GM12878 (cell line): ENCODE measurements at regions not wholly inside any gene's neighbourhood (a gene's known extent, or its start where the extent isn't known, plus 50 kb on each side); places are given as distances from the start of the nearest gene placed in this dataset.

Experiments
- ATAC-seq: fragments of 200-7000 bp; cut with Tn5 transposase; 3 replicates; pipeline ENCODE4 v1.9.1; 2020; ENCODE audit warnings: mild to moderate bottlenecking, moderate library complexity
- BruUV-seq: library from RNA; stranded (reverse); fragments of 400-500 nt; replicated peaks from 2 replicates; lab custom pipeline; 2021; lab: Mats Ljungman, UMichigan
- CTCF ChIA-PET: fragments of 300-600 bp; sonication (Branson Sonifier 250); formaldehyde crosslinking; extraction: SDS; loops from one replicate; lab custom pipeline; 2021; ENCODE audit warnings: inconsistent platforms; lab: Yijun Ruan, JAX
- POLR2A ChIA-PET: fragments of 350-600 bp; formaldehyde crosslinking; extraction: SDS; loops from one replicate; lab custom pipeline; 2021; ENCODE audit warnings: inconsistent platforms; lab: Charles Lee
- RAD21 ChIA-PET: fragments of 300-600 bp; sonication (Branson Sonifier 250); formaldehyde crosslinking; loops from one replicate; lab custom pipeline; 2023; ENCODE audit warnings: antibody characterized with exemption; ENCODE audit not compliant: unreplicated experiment; lab: Charles Lee
- SMC1A ChIA-PET: fragments of 300-600 bp; sonication (Branson Sonifier 250); formaldehyde crosslinking; loops from one replicate; lab custom pipeline; 2023; ENCODE audit not compliant: unreplicated experiment, uncharacterized antibody; lab: Charles Lee
- DNase-seq: peaks from one replicate; pipeline ENCODE4 v3.0.0-alpha.2; 2011; ENCODE audit warnings: low read depth, low spot score
- FAIRE-seq: peaks from 3 replicates; lab custom pipeline; 2011; peaks lifted over from hg19 to GRCh38; lab: Jason Lieb, UNC
- H2AFZ ChIP-seq: 2 replicates; pipeline ENCODE4 v1.6.0; 2011; ENCODE audit warnings: low read depth, low read length, control low read depth; ENCODE audit not compliant: control insufficient read depth
- H3K27ac ChIP-seq: 2 replicates; pipeline ENCODE4 v1.5.1; 2011; ENCODE audit warnings: control low read depth; ENCODE audit not compliant: control insufficient read depth, insufficient read depth
- H3K27me3 ChIP-seq, 2 experiments: replicated peaks in 1 of 2; 2 replicates each; pipeline versions ENCODE4 v1.6.0 to v1.6.1; 2011; ENCODE audit warnings: low read length in 1 of 2; ENCODE audit not compliant: control insufficient read depth in 2 of 2, insufficient read depth in 2 of 2
- H3K36me3 ChIP-seq, 2 experiments: 2 replicates each; pipeline ENCODE4 v1.5.1; 2011; ENCODE audit warnings: low read length in 1 of 2; ENCODE audit not compliant: control insufficient read depth in 2 of 2, insufficient read depth in 2 of 2
- H3K4me1 ChIP-seq: 2 replicates; pipeline ENCODE4 v1.6.1; 2011; ENCODE audit warnings: mild to moderate bottlenecking, low read length, moderate library complexity, mixed read lengths; ENCODE audit not compliant: control insufficient read depth, insufficient read depth
- H3K4me2 ChIP-seq: 2 replicates; pipeline ENCODE4 v1.6.0; 2011; ENCODE audit warnings: control low read depth; ENCODE audit not compliant: control insufficient read depth, insufficient read depth
- H3K4me3 ChIP-seq: fragments of 200-600 bp; sonication (generic); 2 replicates; pipeline ENCODE4 v1.5.1; 2016
- H3K79me2 ChIP-seq: 2 replicates; pipeline ENCODE4 v1.6.0; 2011; ENCODE audit warnings: low read length; ENCODE audit not compliant: control insufficient read depth, insufficient read depth
- H3K9ac ChIP-seq: 2 replicates; pipeline ENCODE4 v1.8.0; 2011; ENCODE audit warnings: low read length, control low read depth, mixed read lengths; ENCODE audit not compliant: control insufficient read depth, insufficient read depth
- H3K9me3 ChIP-seq: replicated peaks from 3 replicates; pipeline ENCODE4 v1.5.1; 2011; ENCODE audit warnings: mild to moderate bottlenecking, low read length; ENCODE audit not compliant: control insufficient read depth, insufficient read depth
- H4K20me1 ChIP-seq: 2 replicates; pipeline ENCODE4 v1.6.0; 2011; ENCODE audit not compliant: control insufficient read depth, insufficient read depth
- CBX3 ChIP-seq: fragments of 200-600 bp; sonication (generic); IDR thresholded peaks from 2 replicates; pipeline ENCODE4 v1.6.1; 2016; ENCODE audit warnings: low read depth, borderline replicate concordance
- DPF2 ChIP-seq: fragments of 450-650 bp; IDR thresholded peaks from 2 replicates; pipeline ENCODE4 v1.6.1; 2017; ENCODE audit warnings: mild to moderate bottlenecking
- ETV6 ChIP-seq, 2 experiments: fragments of 450-650 bp in 1 of 2; IDR thresholded peaks in 1 of 2; conservative IDR thresholded peaks in 1 of 2; 2 replicates each; pipeline ENCODE4 v1.6.1; 2014; ENCODE audit warnings: antibody characterized with exemption in 1 of 2, borderline replicate concordance in 1 of 2, low read depth in 1 of 2, mild to moderate bottlenecking in 1 of 2, moderate library complexity in 1 of 2
- JUNB ChIP-seq: IDR thresholded peaks from 2 replicates; pipeline ENCODE4 v1.6.1; 2016; ENCODE audit warnings: antibody characterized with exemption, mild to moderate bottlenecking
- NBN ChIP-seq: fragments of 450-650 bp; IDR thresholded peaks from 2 replicates; pipeline ENCODE4 v1.6.1; 2016
- NFIC ChIP-seq: IDR thresholded peaks from 2 replicates; pipeline ENCODE4 v1.6.1; 2012; ENCODE audit warnings: low read depth, mild to moderate bottlenecking, inconsistent platforms, low read length, moderate library complexity
- NR2C1 ChIP-seq: fragments of 450-650 bp; IDR thresholded peaks from 2 replicates; pipeline ENCODE4 v1.6.1; 2017; ENCODE audit warnings: antibody characterized with exemption, mild to moderate bottlenecking, moderate library complexity
- PML ChIP-seq: IDR thresholded peaks from 2 replicates; pipeline ENCODE4 v1.6.1; 2012; ENCODE audit warnings: low read length, inconsistent platforms
- POLR2AphosphoS5 ChIP-seq: IDR thresholded peaks from 2 replicates; pipeline ENCODE4 v1.6.1; 2011; ENCODE audit warnings: mild to moderate bottlenecking, low read length, inconsistent platforms
- RUNX3 ChIP-seq: IDR thresholded peaks from 2 replicates; pipeline ENCODE4 v1.6.1; 2012; ENCODE audit warnings: low read length, inconsistent platforms
- SMAD5 ChIP-seq: IDR thresholded peaks from 2 replicates; pipeline ENCODE4 v1.6.1; 2016; ENCODE audit warnings: antibody characterized with exemption, low read depth
- WGBS: methylation state at CpG from one replicate; pipeline ENCODE4 v1.1.6; 2016; ENCODE audit warnings: low lambda C conversion rate; ENCODE audit not compliant: insufficient replicate concordance, insufficient coverage; ENCODE audit errors: missing lambda C conversion rate; 5-methylcytosine and 5-hydroxymethylcytosine counted together
- in situ Hi-C: fragments of 300-500 bp; cut with MboI; formaldehyde crosslinking; loops from 9 replicates; pipeline ENCODE4 v1.14.3; 2018; ENCODE audit warnings: mixed read lengths
- intact Hi-C: fragments of 100-400 bp; cut with micrococcal nuclease; formaldehyde crosslinking; loops from one replicate; pipeline ENCODE4 v1.14.2; 2022; ENCODE audit not compliant: unreplicated experiment
- TF ChIP-seq, protein P1 (sequence below), 3 experiments: IDR thresholded peaks in 2 of 3; conservative IDR thresholded peaks in 1 of 3; 2 replicates each; pipeline ENCODE4 v1.5.1; 2011; ENCODE audit warnings: low read depth in 3 of 3, low read length in 3 of 3, mild to moderate bottlenecking in 3 of 3, control low read depth in 2 of 3, moderate library complexity in 2 of 3, inconsistent platforms in 1 of 3, mixed read lengths in 1 of 3; ENCODE audit not compliant: control insufficient read depth in 2 of 3, insufficient read depth in 1 of 3; ENCODE audit errors: extremely low read depth in 1 of 3
- TF ChIP-seq, protein P2 (sequence below): IDR thresholded peaks from 2 replicates; pipeline ENCODE4 v1.6.1; 2011; ENCODE audit warnings: borderline replicate concordance, low read depth, mild to moderate bottlenecking, moderate library complexity, low read length; ENCODE audit not compliant: insufficient read depth, poor library complexity, severe bottlenecking

DNA sequence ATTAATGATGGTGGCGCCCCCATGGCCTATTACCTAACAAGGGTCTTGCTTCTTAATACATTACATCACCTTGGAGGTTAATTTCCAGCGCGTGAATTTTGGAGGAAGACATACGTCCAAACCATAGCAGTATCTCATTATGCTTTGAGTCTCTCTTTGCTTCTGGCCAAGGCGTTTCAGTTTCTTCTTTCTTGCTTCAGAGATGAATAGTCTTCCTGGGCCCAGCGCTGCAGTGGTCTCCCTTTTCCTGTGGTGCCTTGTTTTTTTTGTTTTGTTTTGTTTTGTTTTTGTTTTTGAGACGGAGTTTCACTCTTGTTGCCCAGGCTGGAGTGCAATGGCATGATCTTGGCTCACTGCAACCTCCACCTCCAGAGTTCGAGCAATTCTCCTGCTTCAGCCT, 268.4 kb downstream of the SOX4 start:
- Histone ChIP-seq H2AFZ (no peak overlapping the region), H3K27ac (no peak overlapping the region), H3K4me2 (no peak overlapping the region), H3K79me2 (no peaks in the 10 kb centered on the region), H3K9me3 (no peaks in the 10 kb centered on the region), H4K20me1 (no peaks in the 10 kb centered on the region), H3K4me1 (no peaks in the 10 kb centered on the region)
- FAIRE-seq: no peak
- ChIA-PET CTCF (no interaction called here), SMC1A (no interaction called here)
- BruUV-seq: no TSS peak
- TF ChIP-seq ETV6 (conservative IDR thresholded peaks at IDR 0.05 in 1 of 2, IDR thresholded peaks at IDR 0.05 in 1 of 2; ENCODE audit: borderline replicate concordance in 1 of 2, low read depth in 1 of 2): peak in 1 of 2 experiments; percentile 57; a peak in 1 of 4 replicates
- no peak for TF ChIP-seq NFIC
- 0 out of 2 replicates have a peak, but pooled peaks have one; percentile 9 for TF ChIP-seq RUNX3
- peak; percentile 31; the same call in 1 of the 2 replicates for TF ChIP-seq JUNB
- TF ChIP-seq, protein P1, sequence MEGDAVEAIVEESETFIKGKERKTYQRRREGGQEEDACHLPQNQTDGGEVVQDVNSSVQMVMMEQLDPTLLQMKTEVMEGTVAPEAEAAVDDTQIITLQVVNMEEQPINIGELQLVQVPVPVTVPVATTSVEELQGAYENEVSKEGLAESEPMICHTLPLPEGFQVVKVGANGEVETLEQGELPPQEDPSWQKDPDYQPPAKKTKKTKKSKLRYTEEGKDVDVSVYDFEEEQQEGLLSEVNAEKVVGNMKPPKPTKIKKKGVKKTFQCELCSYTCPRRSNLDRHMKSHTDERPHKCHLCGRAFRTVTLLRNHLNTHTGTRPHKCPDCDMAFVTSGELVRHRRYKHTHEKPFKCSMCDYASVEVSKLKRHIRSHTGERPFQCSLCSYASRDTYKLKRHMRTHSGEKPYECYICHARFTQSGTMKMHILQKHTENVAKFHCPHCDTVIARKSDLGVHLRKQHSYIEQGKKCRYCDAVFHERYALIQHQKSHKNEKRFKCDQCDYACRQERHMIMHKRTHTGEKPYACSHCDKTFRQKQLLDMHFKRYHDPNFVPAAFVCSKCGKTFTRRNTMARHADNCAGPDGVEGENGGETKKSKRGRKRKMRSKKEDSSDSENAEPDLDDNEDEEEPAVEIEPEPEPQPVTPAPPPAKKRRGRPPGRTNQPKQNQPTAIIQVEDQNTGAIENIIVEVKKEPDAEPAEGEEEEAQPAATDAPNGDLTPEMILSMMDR (IDR thresholded peaks at IDR 0.05 in 2 of 3, conservative IDR thresholded peaks at IDR 0.05 in 1 of 3; ENCODE audit: control insufficient read depth in 2 of 3, extremely low read depth in 1 of 3, insufficient read depth in 1 of 3, low read depth in 3 of 3, low read length in 3 of 3): no peak
- TF ChIP-seq, all 136 proteins: peak for 3
- intact Hi-C loops (no loop called here), in situ Hi-C loops (no loop called here)
- Histone ChIP-seq H3K27me3 (no peaks in the 10 kb centered on the region), H3K4me3 (no peak overlapping the region), H3K36me3 (no peaks in the 10 kb centered on the region), H3K9ac (no peak overlapping the region)
- ChIA-PET RAD21 (no interaction called here), POLR2A (no interaction called here)
- 41% methylated on average over 8 of the region's 8 CpGs for WGBS
- DNase-seq (no peak), ATAC-seq (peak; percentile 63)

DNA sequence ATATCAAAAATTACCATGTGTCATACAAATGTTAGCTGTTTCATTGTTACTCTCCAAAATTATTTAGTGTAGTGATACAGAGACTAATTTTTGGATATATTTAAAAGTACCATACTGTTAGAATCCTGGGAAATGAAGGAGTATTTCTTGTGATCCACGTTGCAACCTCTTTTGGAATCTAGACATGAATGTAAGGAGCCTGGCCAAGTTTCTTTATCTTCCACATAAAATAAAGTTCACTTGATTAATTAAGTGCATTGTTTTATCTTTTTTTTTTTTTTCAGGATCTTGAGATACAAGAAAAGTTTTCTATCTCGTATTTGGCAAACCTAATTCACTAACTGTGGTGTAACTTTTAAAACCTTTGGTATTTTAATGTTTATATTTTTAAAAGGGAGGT, 270.7 kb downstream of the SOX4 start:
- Histone ChIP-seq H3K4me1 (no peaks in the 10 kb centered on the region), H4K20me1 (no peaks in the 10 kb centered on the region), H2AFZ (no peak overlapping the region), H3K9ac (no peak overlapping the region), H3K4me3 (no peak overlapping the region), H3K79me2 (no peaks in the 10 kb centered on the region), H3K27me3 (no peaks in the 10 kb centered on the region), H3K4me2 (no peak overlapping the region), H3K9me3 (no peaks in the 10 kb centered on the region), H3K36me3 (no peaks in the 10 kb centered on the region), H3K27ac (no peak overlapping the region)
- 11% methylated on average over 2 of the region's 2 CpGs for WGBS
- POLR2A ChIA-PET: interaction anchor here (0.7 kb wide), 1 partner anchor 401 kb away, joined by 4 read pairs; no protein-coding TSS in a partner anchor
- no peak for TF ChIP-seq SMAD5
- no peak for TF ChIP-seq NBN
- TF ChIP-seq DPF2: no peak
- no peak for TF ChIP-seq CBX3
- TF ChIP-seq POLR2AphosphoS5: no peak
- no peak for TF ChIP-seq NR2C1
- TF ChIP-seq PML: no peak
- TF ChIP-seq, protein P2, sequence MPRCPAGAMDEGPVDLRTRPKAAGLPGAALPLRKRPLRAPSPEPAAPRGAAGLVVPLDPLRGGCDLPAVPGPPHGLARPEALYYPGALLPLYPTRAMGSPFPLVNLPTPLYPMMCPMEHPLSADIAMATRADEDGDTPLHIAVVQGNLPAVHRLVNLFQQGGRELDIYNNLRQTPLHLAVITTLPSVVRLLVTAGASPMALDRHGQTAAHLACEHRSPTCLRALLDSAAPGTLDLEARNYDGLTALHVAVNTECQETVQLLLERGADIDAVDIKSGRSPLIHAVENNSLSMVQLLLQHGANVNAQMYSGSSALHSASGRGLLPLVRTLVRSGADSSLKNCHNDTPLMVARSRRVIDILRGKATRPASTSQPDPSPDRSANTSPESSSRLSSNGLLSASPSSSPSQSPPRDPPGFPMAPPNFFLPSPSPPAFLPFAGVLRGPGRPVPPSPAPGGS: no peak
- TF ChIP-seq, protein P1 (IDR thresholded peaks at IDR 0.05 in 2 of 3, conservative IDR thresholded peaks at IDR 0.05 in 1 of 3; ENCODE audit: control insufficient read depth in 2 of 3, extremely low read depth in 1 of 3, insufficient read depth in 1 of 3, low read depth in 3 of 3, low read length in 3 of 3): no peak
- no TSS peak for BruUV-seq
- CTCF ChIA-PET: no interaction called here
- in situ Hi-C loops (no loop called here), intact Hi-C loops (no loop called here)
- RAD21 ChIA-PET: interaction anchor here (0.7 kb wide), 1 partner anchor 860 kb away, joined by 3 read pairs; no protein-coding TSS in a partner anchor
- ATAC-seq: no peak
- FAIRE-seq: no peak
- DNase-seq: no peak
- SMC1A ChIA-PET: no interaction called here
